ENCODE measurements at regions not wholly inside any gene's neighbourhood (a gene's known extent, or its start where the extent isn't known, plus 50 kb on each side); places are given as distances from the start of the nearest gene placed in this dataset.

- no peaks in the 10 kb centered on the region for H3K27me3 Mint-ChIP-seq (ENCODE audit: unreplicated experiment)
- no peak overlapping the region for H3K4me3 Mint-ChIP-seq (ENCODE audit: unreplicated experiment)
- H3K4me1 Mint-ChIP-seq (ENCODE audit: unreplicated experiment) = peaks cover 8% of the 10 kb centered on the region
- H3K36me3 Mint-ChIP-seq (ENCODE audit: unreplicated experiment) = no peaks in the 10 kb centered on the region
- DNase-seq (ENCODE audit: extremely low spot score, unreplicated experiment) = no peak
- H3K9me3 Mint-ChIP-seq (ENCODE audit: unreplicated experiment) = no peaks in the 10 kb centered on the region
- TF ChIP-seq CTCF (IDR thresholded peaks at IDR 0.05) = no peak
- H3K27ac Mint-ChIP-seq (ENCODE audit: unreplicated experiment) = no peak overlapping the region
Measured at GRCh38 chr1:198939286-198939685, 300.4 kb downstream of the PTPRC start.

- TF ChIP-seq CTCF (IDR thresholded peaks at IDR 0.05) = no peak
- peaks cover 8% of the 10 kb centered on the region for H3K4me1 Mint-ChIP-seq (ENCODE audit: unreplicated experiment)
- no peaks in the 10 kb centered on the region for H3K9me3 Mint-ChIP-seq (ENCODE audit: unreplicated experiment)
- no peak for DNase-seq (ENCODE audit: extremely low spot score, unreplicated experiment)
- no peaks in the 10 kb centered on the region for H3K36me3 Mint-ChIP-seq (ENCODE audit: unreplicated experiment)
- no peaks in the 10 kb centered on the region for H3K27me3 Mint-ChIP-seq (ENCODE audit: unreplicated experiment)
- no peak overlapping the region for H3K27ac Mint-ChIP-seq (ENCODE audit: unreplicated experiment)
- no peak overlapping the region for H3K4me3 Mint-ChIP-seq (ENCODE audit: unreplicated experiment)
Measured at GRCh38 chr1:198939956-198940355, 301.1 kb downstream of the PTPRC start.

- Mint-ChIP-seq H3K4me3 (ENCODE audit: unreplicated experiment) (no peak overlapping the region), H3K27me3 (ENCODE audit: unreplicated experiment) (no peaks in the 10 kb centered on the region), H3K36me3 (ENCODE audit: unreplicated experiment) (no peaks in the 10 kb centered on the region), H3K4me1 (ENCODE audit: unreplicated experiment) (peaks cover 7% of the 10 kb centered on the region), H3K27ac (ENCODE audit: unreplicated experiment) (no peak overlapping the region), H3K9me3 (ENCODE audit: unreplicated experiment) (no peaks in the 10 kb centered on the region)
- no peak for TF ChIP-seq CTCF (IDR thresholded peaks at IDR 0.05)
- DNase-seq (ENCODE audit: extremely low spot score, unreplicated experiment) = no peak
Measured at GRCh38 chr1:198942466-198942865, 303.6 kb downstream of the PTPRC start.

- DNase-seq (ENCODE audit: extremely low spot score, unreplicated experiment) = no peak
- no peak for TF ChIP-seq CTCF (IDR thresholded peaks at IDR 0.05)
- no peaks in the 10 kb centered on the region for H3K9me3 Mint-ChIP-seq (ENCODE audit: unreplicated experiment)
- H3K36me3 Mint-ChIP-seq (ENCODE audit: unreplicated experiment) = no peaks in the 10 kb centered on the region
- H3K27me3 Mint-ChIP-seq (ENCODE audit: unreplicated experiment) = no peaks in the 10 kb centered on the region
- H3K4me3 Mint-ChIP-seq (ENCODE audit: unreplicated experiment) = no peak overlapping the region
- no peak overlapping the region for H3K27ac Mint-ChIP-seq (ENCODE audit: unreplicated experiment)
- H3K4me1 Mint-ChIP-seq (ENCODE audit: unreplicated experiment) = no peaks in the 10 kb centered on the region
Measured at GRCh38 chr1:198943484-198944187, 304.8 kb downstream of the PTPRC start.

- Mint-ChIP-seq H3K27me3 (ENCODE audit: unreplicated experiment) (no peaks in the 10 kb centered on the region), H3K9me3 (ENCODE audit: unreplicated experiment) (no peaks in the 10 kb centered on the region), H3K36me3 (ENCODE audit: unreplicated experiment) (no peaks in the 10 kb centered on the region), H3K4me3 (ENCODE audit: unreplicated experiment) (no peak overlapping the region), H3K27ac (ENCODE audit: unreplicated experiment) (no peak overlapping the region), H3K4me1 (ENCODE audit: unreplicated experiment) (no peaks in the 10 kb centered on the region)
- no peak for DNase-seq (ENCODE audit: extremely low spot score, unreplicated experiment)
- no peak for TF ChIP-seq CTCF (IDR thresholded peaks at IDR 0.05)
Measured at GRCh38 chr1:198947456-198947855, 308.6 kb downstream of the PTPRC start.
